ENCODE measurements at regions not wholly inside any gene's neighbourhood (a gene's known extent, or its start where the extent isn't known, plus 50 kb on each side); places are given as distances from the start of the nearest gene placed in this dataset.

- WGBS, 2 donors, result 26 to 56% methylated on average over 3 of the region's 3 CpGs
- TF ChIP-seq POLR2AphosphoS5 (IDR thresholded peaks at IDR 0.05) (no peak), CTCF (IDR thresholded peaks at IDR 0.05) (no peak), EP300 (IDR thresholded peaks at IDR 0.05) (no peak), POLR2A (IDR thresholded peaks at IDR 0.05) (no peak)
- intact Hi-C loops (cut with DNase I), result no loop called here
These were observed 202.6 kb downstream of the PDCD6IP start for GRCh38 chr3:34001022-34001421.

GRCh38 chr3:34001990-34002389 lies 203.6 kb downstream of the PDCD6IP start:
- DNase-seq, result no peak
- H3K4me1 ChIP-seq, result no peaks in the 10 kb centered on the region
- intact Hi-C loops (cut with DNase I), result no loop called here
- WGBS, 2 donors, result 95 to 97% methylated on average over 1 of the region's 1 CpG
- no peaks in the 10 kb centered on the region for H3K27me3 ChIP-seq
- no peaks in the 10 kb centered on the region for H3K36me3 ChIP-seq
- TF ChIP-seq EP300 (IDR thresholded peaks at IDR 0.05) (no peak), POLR2A (IDR thresholded peaks at IDR 0.05) (no peak), CTCF (IDR thresholded peaks at IDR 0.05) (no peak), POLR2AphosphoS5 (IDR thresholded peaks at IDR 0.05) (no peak)
- H3K9me3 ChIP-seq, result no peaks in the 10 kb centered on the region
- H3K27ac ChIP-seq, result no peak overlapping the region
- H3K4me3 ChIP-seq, result no peak overlapping the region

More at GRCh38 chr3:34001022-34001421, 202.6 kb downstream of the PDCD6IP start:
- DNase-seq, result no peak
- Histone ChIP-seq H3K27ac (no peak overlapping the region), H3K36me3 (no peaks in the 10 kb centered on the region), H3K9me3 (no peaks in the 10 kb centered on the region), H3K4me3 (no peak overlapping the region), H3K4me1 (no peaks in the 10 kb centered on the region), H3K27me3 (no peaks in the 10 kb centered on the region)

GRCh38 chr3:34002569-34003100 lies 204.2 kb downstream of the PDCD6IP start:
- H3K4me3 ChIP-seq, result no peak overlapping the region
- TF ChIP-seq POLR2AphosphoS5 (IDR thresholded peaks at IDR 0.05) (no peak), EP300 (IDR thresholded peaks at IDR 0.05) (no peak), CTCF (IDR thresholded peaks at IDR 0.05) (no peak), POLR2A (IDR thresholded peaks at IDR 0.05) (no peak)
- WGBS, 2 donors, result 51 to 78% methylated on average over 3 of the region's 3 CpGs
- H3K27ac ChIP-seq, result no peak overlapping the region
- no peak for DNase-seq
- intact Hi-C loops (cut with DNase I), result no loop called here
- H3K9me3 ChIP-seq, result no peaks in the 10 kb centered on the region
- H3K27me3 ChIP-seq, result no peaks in the 10 kb centered on the region
- H3K36me3 ChIP-seq, result no peaks in the 10 kb centered on the region
- no peaks in the 10 kb centered on the region for H3K4me1 ChIP-seq

GRCh38 chr3:34005886-34006285 lies 207.5 kb downstream of the PDCD6IP start:
- Histone ChIP-seq H3K4me1 (no peaks in the 10 kb centered on the region), H3K4me3 (no peak overlapping the region), H3K27me3 (no peaks in the 10 kb centered on the region), H3K36me3 (no peaks in the 10 kb centered on the region), H3K9me3 (no peaks in the 10 kb centered on the region), H3K27ac (no peak overlapping the region)
- DNase-seq, result no peak
- TF ChIP-seq POLR2AphosphoS5 (IDR thresholded peaks at IDR 0.05) (no peak), EP300 (IDR thresholded peaks at IDR 0.05) (no peak), CTCF (IDR thresholded peaks at IDR 0.05) (no peak), POLR2A (IDR thresholded peaks at IDR 0.05) (no peak)
- intact Hi-C loops (cut with DNase I), result no loop called here
- 88 to 93% methylated on average over 1 of the region's 1 CpG for WGBS, 2 donors

- Histone ChIP-seq H3K9me3 (no peaks in the 10 kb centered on the region), H3K36me3 (no peaks in the 10 kb centered on the region), H3K27me3 (no peaks in the 10 kb centered on the region), H3K4me1 (peaks cover 0 to 8% (median 4%) of the 10 kb centered on the region in 4 donors), H3K4me3 (no peak overlapping the region), H3K27ac (no peak overlapping the region)
- TF ChIP-seq POLR2AphosphoS5 (IDR thresholded peaks at IDR 0.05), result no peak
- TF ChIP-seq POLR2A (IDR thresholded peaks at IDR 0.05), result no peak
- TF ChIP-seq EP300 (IDR thresholded peaks at IDR 0.05), result no peak
- no peak for TF ChIP-seq CTCF (IDR thresholded peaks at IDR 0.05)
- 80 to 90% methylated on average over 1 of the region's 1 CpG for WGBS, 2 donors
- intact Hi-C loops (cut with DNase I), result no loop called here
- DNase-seq, result no peak
These were observed 209.8 kb downstream of the PDCD6IP start for GRCh38 chr3:34008191-34008590.

Data from sigmoid colon (tissue), 6 donors.